T-helper 2 cell (primary cell): ENCODE measurements at regions not wholly inside any gene's neighbourhood (a gene's known extent, or its start where the extent isn't known, plus 50 kb on each side); places are given as distances from the start of the nearest gene placed in this dataset.
A peak's percentile ranks its signal among the peaks of the same experiment; 100 is the strongest.
"Not testable (repeated sequence)": the region's sequence is repeated elsewhere in the genome, so short reads cannot be mapped to it uniquely, and the experiment has no call there.

Experiments
- DNase-seq, 5 experiments: peaks; one replicate each; pipeline versions ENCODE4 v3.0.0 to v3.0.0-alpha.2; 2012 to 2022

DNA sequence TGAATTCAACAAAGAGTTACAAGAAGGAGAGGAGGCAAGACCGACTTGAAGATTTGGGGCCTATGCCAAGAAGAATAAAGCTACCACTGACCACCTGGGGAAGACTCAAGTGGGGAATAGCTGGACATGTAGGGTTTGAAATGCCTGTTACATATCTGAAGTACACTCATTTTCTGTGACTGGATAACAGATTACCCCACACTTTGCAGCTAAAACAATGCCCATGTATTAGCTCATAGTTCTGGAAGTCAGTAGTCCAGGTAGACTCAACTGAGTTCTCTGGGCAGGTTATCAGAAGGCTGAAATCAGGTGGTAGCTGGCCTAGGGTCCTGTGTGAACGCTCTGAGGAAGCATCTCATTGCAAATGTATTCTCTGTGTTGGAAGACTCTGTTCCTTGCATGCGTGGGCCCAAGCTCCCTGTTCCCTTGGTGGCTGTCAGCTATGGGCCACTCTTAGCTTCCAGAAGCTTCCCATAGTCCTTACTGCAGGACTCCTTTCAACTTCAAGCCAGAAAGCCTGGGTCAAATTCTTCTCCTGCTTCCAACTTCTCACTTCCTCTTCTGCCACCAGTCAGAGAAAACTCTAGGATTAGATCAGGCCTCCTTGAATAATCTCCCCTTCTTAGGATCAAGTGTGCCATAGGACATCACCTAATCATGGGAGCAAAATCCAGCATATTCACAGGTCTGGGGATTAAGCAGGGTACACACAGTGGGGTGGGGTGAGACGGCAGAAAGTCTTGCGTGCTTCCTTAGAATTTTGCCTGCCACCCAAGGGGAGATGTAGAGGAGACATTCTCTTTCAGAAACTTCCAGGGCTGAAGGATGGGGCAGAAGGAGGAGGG lies 187.8 kb downstream of the SHQ1 start:
- no peak for DNase-seq

- no peak for DNase-seq
These were observed 188.6 kb downstream of the SHQ1 start for GRCh38 chr3:72659596-72659995.

- no peak for DNase-seq
These were observed 189.1 kb downstream of the SHQ1 start for GRCh38 chr3:72659188-72659587.

- DNase-seq = no peak
These were observed 189.7 kb downstream of the SHQ1 start for GRCh38 chr3:72658466-72659100.

DNA sequence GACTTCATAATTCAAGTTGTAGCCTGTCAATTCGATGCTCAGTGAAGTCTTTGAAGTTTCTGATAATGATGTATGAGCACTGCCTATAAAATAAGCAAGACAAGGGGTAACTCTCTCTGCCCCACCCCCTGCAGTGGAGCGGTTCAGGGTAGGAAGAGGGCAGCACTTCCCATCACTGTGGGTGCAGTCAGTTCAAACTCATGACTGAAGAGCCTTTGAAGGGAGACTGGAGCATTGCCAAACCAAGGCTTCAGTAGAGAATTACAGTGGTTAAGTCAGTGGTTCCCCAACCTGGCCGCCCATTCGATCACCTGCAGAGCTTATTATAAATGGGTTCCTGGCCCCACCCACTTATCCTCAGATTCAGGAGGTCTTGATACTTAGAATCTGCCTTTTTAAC lies 190.6 kb downstream of the SHQ1 start:
- DNase-seq = peak in 2 of 5 experiments; percentile 16 to 79

GRCh38 chr3:72655723-72656122 lies 192.5 kb downstream of the SHQ1 start:
- no peak for DNase-seq

DNA sequence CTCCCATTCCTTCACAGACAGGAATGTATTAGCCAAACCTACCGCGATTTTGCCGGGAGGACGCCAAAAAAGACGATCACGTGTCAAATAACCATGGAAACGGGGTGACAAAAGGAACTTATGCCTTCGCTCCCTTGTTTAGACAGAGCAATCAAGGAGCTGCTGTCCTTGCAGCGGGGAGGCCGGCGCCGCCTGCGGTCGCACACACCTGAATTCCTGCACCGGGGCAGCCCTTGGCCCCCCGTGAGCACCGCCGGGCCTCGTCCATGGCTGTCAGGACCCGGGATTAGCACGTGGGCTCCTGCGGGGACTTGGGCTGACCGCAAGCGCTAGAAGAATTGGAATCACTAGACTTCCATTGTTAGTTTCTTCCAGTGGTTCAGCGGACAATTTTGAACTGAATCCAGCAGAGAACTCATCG lies 193.1 kb downstream of the SHQ1 start:
- no peak for DNase-seq

- DNase-seq = no peak
These were observed 195.8 kb downstream of the SHQ1 start for GRCh38 chr3:72652395-72652794.

- no peak for DNase-seq
These were observed 196.7 kb downstream of the SHQ1 start for GRCh38 chr3:72651498-72651897.

DNA sequence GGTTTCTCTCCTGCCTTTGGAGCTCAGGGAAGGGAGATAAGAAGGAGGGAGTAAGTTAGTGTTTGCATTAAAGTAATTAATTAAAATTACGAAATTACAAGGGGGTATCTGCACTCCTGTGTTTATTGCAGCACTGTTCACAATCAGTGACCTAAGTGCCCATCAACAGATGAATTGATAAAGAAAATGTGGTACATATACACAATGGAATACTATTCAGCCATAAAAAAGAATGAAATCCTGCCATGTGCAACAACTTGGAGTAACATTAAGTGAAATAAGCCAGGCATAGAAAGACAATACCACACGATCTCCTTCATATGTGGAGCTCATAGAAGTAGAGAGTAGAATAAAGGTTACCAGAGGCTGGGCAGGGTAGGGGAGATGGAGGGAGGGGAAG lies 202.0 kb downstream of the SHQ1 start:
- no peak for DNase-seq

- not testable (repeated sequence) for DNase-seq
These were observed 204.6 kb downstream of the SHQ1 start for GRCh38 chr3:72643635-72644034.

GRCh38 chr3:72641684-72642083 lies 206.6 kb downstream of the SHQ1 start:
- DNase-seq = no peak

- DNase-seq = no peak
These were observed 207.2 kb downstream of the SHQ1 start for GRCh38 chr3:72641072-72641471.

DNA sequence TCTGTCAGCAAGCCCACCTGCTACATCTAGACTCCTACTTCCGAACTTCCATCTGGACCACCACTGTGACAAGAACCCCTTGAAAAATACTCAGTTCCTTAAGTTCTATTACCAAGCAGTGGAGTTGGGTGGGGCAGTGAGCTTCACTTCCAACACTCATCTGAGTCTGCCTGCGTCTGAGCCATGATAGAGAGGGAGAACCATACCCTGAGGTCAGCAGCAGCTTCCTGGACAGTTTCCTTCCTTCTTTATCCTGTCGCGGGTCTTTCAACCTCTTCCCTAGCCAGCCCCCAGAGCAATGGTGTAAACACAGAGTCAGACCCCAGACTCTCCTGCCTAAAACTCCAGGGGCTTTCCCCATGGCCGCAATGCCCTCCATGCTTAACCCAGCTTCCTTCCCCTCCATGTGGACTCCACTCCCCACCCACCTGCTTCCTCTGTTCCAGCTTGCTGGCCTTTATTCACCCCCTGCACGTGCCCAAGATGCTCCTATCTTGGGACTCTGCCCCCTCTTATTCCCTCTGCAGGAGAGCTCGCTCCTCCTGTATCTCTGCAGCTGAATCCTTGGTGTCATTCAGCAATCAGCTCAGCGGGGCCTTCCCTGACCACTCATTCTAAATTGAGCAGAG lies 211.2 kb downstream of the SHQ1 start:
- DNase-seq = no peak

DNA sequence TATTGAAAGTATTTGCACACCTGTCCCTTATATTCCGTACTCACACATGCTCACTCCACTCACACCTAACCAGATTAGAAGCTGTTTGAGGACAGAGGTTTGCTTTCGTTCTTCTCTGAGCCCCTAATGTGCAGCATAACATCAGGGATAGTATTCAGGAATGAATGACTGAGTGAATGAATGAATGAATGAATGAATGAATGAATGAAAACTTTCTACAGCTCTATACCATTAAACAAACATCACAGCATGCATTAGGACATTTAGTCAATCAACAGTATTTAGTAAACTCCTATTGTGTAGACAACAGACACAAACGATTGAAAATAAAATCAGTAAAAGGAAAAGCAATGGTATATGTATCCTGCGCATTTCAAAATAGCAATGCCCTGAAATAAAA lies 212.7 kb downstream of the SHQ1 start:
- no peak for DNase-seq

- peak in 1 of 5 experiments; percentile 81 for DNase-seq
These were observed 214.1 kb downstream of the SHQ1 start for GRCh38 chr3:72634128-72634527.

GRCh38 chr3:72633534-72633933 lies 214.7 kb downstream of the SHQ1 start:
- DNase-seq = peak in 1 of 5 experiments; percentile 63

DNA sequence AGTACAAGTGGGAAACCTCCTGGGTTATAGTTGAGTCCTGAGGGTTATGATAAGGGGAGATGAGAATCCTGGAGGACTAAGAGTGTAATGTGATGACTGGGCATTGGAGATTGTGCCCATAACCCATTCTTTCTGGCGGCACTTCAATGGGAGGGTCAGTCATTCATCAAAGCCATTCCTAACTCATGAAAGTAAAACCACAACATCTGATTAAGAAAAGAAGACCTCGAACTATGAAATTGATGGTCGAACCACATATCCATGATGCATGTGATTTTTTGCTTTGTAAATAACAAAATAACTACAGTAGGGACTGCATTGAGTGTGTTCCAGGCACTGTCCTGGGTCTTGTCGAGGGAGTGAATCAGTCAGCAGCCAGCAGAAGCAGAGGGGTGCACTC lies 215.1 kb downstream of the SHQ1 start:
- DNase-seq = peak in 1 of 5 experiments; percentile 26

DNA sequence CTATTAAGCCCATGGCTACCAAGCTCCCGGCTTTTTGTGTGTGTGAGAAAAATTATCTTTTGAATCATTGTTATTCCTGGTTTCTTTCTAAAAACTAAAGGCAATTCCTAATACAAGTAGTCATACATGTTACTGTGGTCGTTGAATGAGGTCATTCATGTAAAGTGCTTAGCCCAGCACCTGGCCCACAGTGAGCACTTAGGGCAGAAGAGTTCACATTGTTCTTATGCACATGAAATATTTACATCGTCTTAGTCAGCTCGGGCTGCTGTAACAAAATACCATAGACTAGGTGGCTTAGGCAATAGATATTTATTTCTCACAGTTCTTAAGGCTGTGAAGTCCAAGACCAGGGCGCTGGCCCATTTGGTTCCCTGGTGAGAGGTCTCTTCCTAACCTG lies 216.1 kb downstream of the SHQ1 start:
- no peak for DNase-seq

DNA sequence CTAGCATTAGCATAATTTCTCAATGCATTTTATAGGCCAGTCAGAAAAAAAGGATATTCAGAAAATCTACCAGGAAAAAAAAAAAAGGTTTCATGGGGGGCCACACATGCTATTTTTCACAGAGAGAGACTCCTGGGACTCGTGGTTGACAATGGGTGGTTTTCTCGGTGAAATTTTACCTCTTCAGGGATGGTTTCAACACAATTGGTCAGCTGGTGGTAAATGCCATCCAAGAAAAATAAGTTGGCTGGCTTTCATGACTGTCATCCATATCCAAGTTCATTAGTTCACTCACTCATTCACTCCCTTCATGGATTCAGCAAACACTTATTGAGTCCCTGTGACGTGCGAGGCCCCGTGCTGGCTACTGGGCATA lies 217.3 kb downstream of the SHQ1 start:
- no peak for DNase-seq

GRCh38 chr3:72630327-72630968 lies 217.8 kb downstream of the SHQ1 start:
- DNase-seq = no peak

- DNase-seq = peak in 1 of 5 experiments; percentile 60
These were observed 219.0 kb downstream of the SHQ1 start for GRCh38 chr3:72629191-72629631.

GRCh38 chr3:72628065-72628464 lies 220.2 kb downstream of the SHQ1 start:
- DNase-seq = no peak
